ENCODE measurements at regions not wholly inside any gene's neighbourhood (a gene's known extent, or its start where the extent isn't known, plus 50 kb on each side); places are given as distances from the start of the nearest gene placed in this dataset.
A peak's percentile ranks its signal among the peaks of the same experiment; 100 is the strongest.

DNA sequence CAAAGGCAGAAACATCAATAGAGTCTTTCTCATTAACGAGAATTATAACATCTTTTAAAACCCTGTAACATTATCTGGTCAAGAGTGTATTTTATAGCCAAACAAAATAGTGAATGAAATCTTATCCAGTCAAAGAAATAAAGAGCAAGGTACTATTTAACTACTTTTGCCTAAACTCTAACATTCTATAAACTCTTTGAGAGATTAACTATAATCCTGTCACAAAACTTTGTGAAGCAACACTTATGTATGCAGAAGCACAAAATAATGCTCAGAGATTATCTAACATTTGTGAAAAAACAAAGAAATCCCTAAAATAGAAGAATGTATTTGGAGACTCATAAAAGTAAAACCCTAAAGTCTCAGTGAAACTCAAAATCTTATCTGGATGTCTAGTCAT lies 124.4 kb upstream of the LUZP2 start:
- Histone ChIP-seq H3K36me3 (ENCODE audit: insufficient read depth, low read length) (no peaks in the 10 kb centered on the region), H3K27me3 (ENCODE audit: insufficient read depth, low read length) (no peaks in the 10 kb centered on the region), H2AFZ (ENCODE audit: low read depth, low read length) (no peak overlapping the region), H3K27ac (ENCODE audit: low read depth, low read length) (no peak overlapping the region), H3K79me2 (ENCODE audit: insufficient read depth, low read length) (no peaks in the 10 kb centered on the region), H3K9me3 (ENCODE audit: insufficient read depth, low read depth, low read length) (no peaks in the 10 kb centered on the region), H3K4me1 (ENCODE audit: insufficient read depth, low read length) (no peaks in the 10 kb centered on the region), H3K9ac (ENCODE audit: low read length) (no peak overlapping the region), H4K20me1 (ENCODE audit: insufficient read depth, low read length) (no peaks in the 10 kb centered on the region), H3K4me3 (ENCODE audit: insufficient read depth, low read depth, low read length) (no peak overlapping the region), H3K4me2 (ENCODE audit: low read length) (no peak overlapping the region)
- no peaks in the 10 kb centered on the region for H3K27me3 Mint-ChIP-seq (ENCODE audit: low read depth, unreplicated experiment)
- no peaks in the 10 kb centered on the region for H3K36me3 Mint-ChIP-seq (ENCODE audit: low read depth, unreplicated experiment)
- TF ChIP-seq EZH2 (IDR thresholded peaks at IDR 0.05; ENCODE audit: insufficient read depth, low read length): no peak
- TF ChIP-seq CTCF (IDR thresholded peaks at IDR 0.05; ENCODE audit: insufficient read depth, low read depth, low read length): no peak
- no peak overlapping the region for H3K27ac Mint-ChIP-seq (ENCODE audit: unreplicated experiment)
- DNase-seq (ENCODE audit: low read depth) (no peak), FAIRE-seq (no peak)
- no peaks in the 10 kb centered on the region for H3K4me1 Mint-ChIP-seq (ENCODE audit: low read depth, unreplicated experiment)
- H3K4me3 Mint-ChIP-seq (ENCODE audit: unreplicated experiment): no peak overlapping the region
- H3K9me3 Mint-ChIP-seq (ENCODE audit: unreplicated experiment): no peaks in the 10 kb centered on the region

GRCh38 chr11:24373516-24373915 lies 123.3 kb upstream of the LUZP2 start:
- no peak for FAIRE-seq
- no peaks in the 10 kb centered on the region for H3K36me3 Mint-ChIP-seq (ENCODE audit: low read depth, unreplicated experiment)

More at GRCh38 chr11:24373516-24373915, 123.3 kb upstream of the LUZP2 start:
- Histone ChIP-seq H2AFZ (ENCODE audit: low read depth, low read length) (no peak overlapping the region), H3K9me3 (ENCODE audit: insufficient read depth, low read depth, low read length) (no peaks in the 10 kb centered on the region), H3K9ac (ENCODE audit: low read length) (no peak overlapping the region), H3K4me1 (ENCODE audit: insufficient read depth, low read length) (no peaks in the 10 kb centered on the region), H3K79me2 (ENCODE audit: insufficient read depth, low read length) (no peaks in the 10 kb centered on the region), H3K4me2 (ENCODE audit: low read length) (no peak overlapping the region), H4K20me1 (ENCODE audit: insufficient read depth, low read length) (no peaks in the 10 kb centered on the region), H3K36me3 (ENCODE audit: insufficient read depth, low read length) (no peaks in the 10 kb centered on the region), H3K4me3 (ENCODE audit: insufficient read depth, low read depth, low read length) (no peak overlapping the region), H3K27me3 (ENCODE audit: insufficient read depth, low read length) (no peaks in the 10 kb centered on the region), H3K27ac (ENCODE audit: low read depth, low read length) (no peak overlapping the region)
- Mint-ChIP-seq H3K27ac (ENCODE audit: unreplicated experiment) (no peak overlapping the region), H3K4me1 (ENCODE audit: low read depth, unreplicated experiment) (no peaks in the 10 kb centered on the region), H3K27me3 (ENCODE audit: low read depth, unreplicated experiment) (no peaks in the 10 kb centered on the region), H3K9me3 (ENCODE audit: unreplicated experiment) (no peaks in the 10 kb centered on the region), H3K4me3 (ENCODE audit: unreplicated experiment) (no peak overlapping the region)
- peak; percentile 3 for DNase-seq (ENCODE audit: low read depth)
- TF ChIP-seq EZH2 (IDR thresholded peaks at IDR 0.05; ENCODE audit: insufficient read depth, low read length): no peak
- TF ChIP-seq CTCF (IDR thresholded peaks at IDR 0.05; ENCODE audit: insufficient read depth, low read depth, low read length): no peak
